AG20443 (cell line): ENCODE measurements at regions not wholly inside any gene's neighbourhood (a gene's known extent, or its start where the extent isn't known, plus 50 kb on each side); places are given as distances from the start of the nearest gene placed in this dataset.
"Not testable (repeated sequence)": the region's sequence is repeated elsewhere in the genome, so short reads cannot be mapped to it uniquely, and the experiment has no call there.

Experiments used
- DNase-seq: peaks from one replicate; pipeline ENCODE4 v3.0.0; 2012; ENCODE audit warnings: low spot score, mixed read lengths

DNA sequence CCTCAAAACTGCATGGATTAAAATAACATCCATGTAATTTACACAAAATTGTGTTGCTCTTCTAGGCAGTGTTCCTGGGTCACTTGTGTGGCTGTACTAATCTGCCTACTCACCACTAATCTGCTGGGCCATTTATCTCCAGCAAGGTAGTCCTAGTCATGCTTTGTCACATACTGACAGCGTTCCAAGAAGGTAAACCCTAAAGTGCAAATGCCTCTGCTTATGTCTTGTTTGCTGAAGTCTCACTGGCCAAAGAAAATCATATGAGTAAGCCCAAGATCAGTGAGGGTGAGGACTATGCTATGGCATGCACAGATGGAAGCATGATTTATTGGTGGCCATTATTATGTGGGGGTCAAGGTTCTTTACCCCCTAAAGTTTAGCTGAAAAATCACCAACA is 630.2 kb upstream of the LUZP2 start:
- no peak for DNase-seq

DNA sequence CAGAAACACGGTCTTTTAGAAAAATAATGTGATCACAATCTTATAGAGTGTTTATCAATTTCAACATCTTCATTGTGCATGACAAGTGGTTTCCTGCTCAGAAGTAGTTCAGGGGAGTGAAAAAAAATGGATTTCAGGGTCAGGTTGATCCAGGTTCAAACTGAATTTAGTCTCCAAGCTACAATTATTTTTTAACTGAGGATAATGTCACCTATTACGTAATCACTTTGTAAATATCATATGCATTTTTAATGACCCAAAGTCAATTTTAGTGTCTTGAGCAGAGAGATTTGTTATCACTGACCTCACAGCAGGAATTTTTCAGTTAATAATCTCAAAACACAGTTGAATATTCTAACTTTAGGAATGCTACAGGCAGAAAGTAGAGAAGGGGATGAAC is 627.2 kb upstream of the LUZP2 start:
- no peak for DNase-seq

DNA sequence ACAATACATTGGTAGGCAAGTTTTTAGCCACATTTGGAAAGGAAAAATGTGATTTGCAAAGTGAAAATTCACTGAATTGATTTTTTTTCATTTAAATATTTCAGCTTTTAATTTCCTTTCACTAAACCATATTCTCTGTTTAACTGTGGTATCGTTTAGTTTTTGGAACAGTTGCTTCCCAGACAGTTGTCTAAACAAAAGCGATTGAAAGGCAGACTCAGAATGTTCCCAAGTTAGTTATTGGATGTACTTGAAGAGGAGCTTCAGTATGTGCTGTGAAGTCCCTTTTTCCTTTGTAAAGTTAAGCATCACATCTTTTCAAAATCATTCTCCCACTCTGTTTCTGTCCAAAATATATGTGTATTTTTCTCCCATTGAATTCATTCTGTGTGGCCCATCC is 623.4 kb upstream of the LUZP2 start:
- DNase-seq = no peak

DNA sequence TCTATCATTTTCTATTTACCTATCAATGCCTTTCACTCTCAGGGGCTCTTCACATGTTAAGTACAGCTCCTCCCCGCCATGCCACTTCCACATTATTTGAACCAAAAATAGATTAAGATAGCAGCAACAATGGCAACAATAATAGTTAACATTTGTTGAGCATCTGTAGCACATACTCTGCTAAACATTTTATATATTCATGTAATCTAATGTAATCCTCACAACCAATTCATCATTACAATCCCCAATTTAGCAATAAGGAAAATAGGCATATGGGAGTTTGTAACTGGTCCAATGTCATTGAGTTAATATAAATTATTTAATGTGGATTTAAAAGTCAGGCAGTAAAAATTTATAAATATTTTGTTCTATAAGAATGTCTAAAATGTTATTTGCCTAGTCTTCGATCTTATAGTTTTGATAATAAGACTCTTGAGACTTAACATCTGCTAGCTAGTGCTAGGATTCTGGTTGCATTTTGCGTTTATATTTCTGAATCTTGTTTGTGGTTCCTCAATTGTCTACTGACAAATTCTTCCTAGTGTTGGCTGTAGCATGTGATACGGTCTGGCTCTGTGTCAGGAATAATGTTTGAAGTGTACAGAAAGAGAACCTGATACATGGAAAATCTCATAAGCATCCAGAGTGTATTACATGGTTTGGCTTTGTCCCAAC is 621.5 kb upstream of the LUZP2 start:
- DNase-seq = no peak

DNA sequence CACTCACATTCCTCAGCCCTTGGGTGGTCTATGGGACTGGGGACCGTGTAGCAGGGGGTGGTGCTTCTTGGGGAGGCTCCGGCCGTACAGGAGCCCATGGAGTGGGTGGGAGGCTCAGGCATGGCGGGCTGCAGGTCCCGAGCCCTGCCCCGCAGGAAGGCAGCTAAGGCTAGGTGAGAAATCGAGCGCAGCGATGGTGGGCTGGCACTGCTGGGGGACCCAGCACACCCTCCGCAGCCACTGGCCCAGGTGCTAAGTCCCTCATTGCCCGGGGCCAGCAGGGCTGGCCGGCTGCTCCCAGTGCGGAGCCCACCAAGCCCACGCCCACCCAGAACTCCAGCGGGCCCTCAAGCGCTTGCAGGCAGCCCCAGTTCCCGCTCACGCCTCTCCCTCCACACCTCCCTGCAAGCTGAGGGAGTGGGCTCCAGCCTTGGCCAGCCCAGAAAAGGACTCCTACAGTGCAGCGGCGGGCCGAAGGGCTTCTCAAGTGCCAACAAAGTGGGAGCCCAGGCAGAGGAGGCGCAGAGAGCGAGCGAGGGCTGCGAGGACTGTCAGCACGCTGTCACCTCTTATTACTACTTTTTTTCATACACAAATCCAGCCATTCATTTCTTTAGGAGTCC is 613.3 kb upstream of the LUZP2 start:
- not testable (repeated sequence) for DNase-seq

DNA sequence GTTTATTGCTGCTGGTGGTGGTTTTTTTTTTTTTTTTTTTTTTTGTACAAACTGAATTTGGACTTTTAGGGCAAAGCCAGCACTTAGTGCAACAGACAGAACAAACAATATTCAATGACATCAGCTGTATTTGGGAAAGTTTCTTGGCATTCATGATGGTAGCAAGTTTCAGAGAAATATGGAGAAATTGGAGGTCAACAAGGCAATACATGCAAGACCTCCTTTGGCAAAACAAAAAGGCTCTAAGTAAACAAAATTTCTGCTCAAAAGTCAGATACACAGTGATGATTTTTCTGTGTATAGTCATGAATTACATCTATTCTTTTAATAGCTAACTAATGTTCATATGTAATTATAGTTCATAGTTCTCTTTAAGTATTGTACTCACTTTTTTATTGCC is 612.5 kb upstream of the LUZP2 start:
- no peak for DNase-seq

DNA sequence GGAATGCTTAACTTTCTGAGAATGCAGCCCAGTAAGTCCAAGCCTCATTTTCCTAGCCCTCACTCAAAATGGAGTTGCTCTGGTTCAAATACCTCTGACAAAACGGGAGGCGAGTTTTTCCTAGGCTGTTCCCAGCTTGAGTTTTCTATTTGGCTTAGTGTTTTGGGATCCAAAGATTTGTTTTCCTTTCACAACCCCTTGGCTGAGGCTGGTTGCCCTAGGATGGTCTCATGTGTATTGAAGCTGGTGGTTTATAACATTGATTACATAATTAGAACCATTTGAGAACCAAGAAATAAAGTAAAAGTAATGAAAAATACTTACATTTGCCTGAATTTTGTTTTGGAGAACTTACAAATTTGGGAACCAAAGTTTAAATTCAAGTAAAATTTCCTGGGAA is 611.1 kb upstream of the LUZP2 start:
- DNase-seq = no peak

DNA sequence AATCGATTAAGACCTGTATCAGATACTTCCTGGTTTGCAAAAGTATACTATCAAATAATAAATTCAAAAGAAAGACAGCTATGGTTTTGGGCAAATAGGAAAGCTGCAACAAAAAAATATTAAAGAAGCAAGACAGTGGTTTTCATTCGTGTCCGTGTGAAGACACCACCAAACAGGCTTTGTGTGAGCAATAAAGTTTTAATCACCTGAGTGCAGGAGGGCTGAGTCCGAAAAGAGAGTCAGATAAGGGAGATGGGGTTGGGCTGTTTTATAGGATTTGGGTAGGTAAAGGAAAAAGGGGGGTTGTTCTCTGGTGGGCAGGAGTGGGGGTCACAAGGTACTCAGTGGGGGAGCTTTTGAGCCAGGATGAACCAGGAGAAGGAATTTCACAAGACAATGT is 609.7 kb upstream of the LUZP2 start:
- not testable (repeated sequence) for DNase-seq

DNA sequence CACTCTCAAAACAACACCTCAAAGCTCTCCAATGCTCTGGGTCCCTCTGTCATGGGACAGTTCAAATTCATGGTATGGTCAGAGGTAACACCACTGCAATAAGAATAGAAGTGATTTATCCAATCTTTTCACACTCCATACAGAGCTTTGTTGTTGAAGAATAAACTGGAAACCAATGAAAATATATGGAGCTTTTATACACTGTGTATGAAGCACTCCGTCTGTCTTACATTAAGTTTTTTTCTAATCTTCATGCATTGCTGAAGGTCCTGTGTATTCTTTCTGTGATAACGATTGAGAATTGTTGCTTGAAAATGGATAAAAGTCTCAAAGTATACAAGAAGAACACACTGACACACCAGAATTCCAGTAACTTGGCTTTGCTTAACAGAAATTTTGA is 603.7 kb upstream of the LUZP2 start:
- no peak for DNase-seq

DNA sequence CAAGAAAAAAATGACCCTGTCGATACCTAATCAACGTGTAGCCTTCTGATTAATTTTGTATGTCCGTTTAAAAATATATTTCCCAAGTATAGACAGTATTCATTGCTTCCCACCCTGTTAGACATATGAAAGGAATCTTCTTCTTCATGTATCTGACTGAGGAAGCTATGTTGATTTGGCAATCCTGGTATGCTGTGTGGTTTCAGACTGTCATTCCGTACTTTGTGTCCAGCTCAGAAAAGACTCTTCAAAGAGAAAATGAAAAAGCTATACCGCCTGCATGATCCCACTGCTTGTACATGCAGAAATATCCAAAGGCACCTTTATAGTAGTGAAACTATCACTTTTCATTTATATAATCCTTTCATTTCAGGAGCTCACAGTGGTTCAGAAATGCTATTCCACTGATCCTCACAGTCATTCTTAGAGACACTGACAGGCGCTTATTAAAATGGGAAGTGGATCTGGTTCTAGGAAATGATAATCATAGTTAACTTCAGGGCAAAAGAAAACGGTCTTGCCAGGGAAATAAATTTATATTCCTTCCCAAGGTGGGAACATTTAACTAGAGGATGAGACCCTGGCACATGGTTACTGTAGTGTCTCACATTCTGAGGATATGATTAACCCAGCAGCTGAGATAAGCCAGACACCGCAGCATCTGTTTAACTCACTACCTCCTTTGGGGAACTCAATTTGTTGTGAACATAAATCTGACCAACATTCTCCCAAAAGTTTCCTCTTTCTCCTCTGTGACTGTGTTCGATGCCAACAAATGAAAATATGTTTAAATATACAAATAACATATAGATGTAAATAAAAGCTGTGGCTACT is 599.2 kb upstream of the LUZP2 start:
- DNase-seq = peak; percentile 61

DNA sequence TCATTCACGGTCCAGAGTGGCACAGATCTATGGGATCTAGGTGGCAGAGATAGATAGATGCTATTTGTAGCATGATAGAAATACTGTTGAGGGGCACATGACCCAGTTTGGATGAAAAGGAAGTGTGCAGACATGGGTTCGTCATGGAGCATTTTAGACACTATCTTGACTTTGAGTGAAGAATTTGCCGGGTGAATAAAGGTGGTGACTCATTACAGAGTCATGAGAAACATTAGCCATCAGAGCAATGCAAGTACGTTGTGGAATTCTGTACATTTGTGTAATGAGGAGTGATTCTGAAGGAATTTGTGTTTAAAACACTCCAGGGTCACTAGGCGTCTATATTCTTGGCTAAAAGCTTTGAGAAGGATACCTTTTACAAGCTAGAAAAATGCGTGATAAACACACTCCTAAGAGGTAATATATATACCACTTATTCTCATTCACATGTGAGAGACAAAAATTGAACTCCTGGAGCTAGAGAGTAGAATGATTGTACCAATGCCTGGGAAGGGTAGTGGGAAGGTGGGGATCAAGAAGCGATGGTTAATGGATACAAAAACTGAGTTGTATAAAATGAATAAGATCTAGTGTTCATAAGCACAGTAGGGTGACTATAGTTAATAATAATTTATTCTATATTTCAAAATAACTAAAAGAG is 593.7 kb upstream of the LUZP2 start:
- peak; percentile 16 for DNase-seq

DNA sequence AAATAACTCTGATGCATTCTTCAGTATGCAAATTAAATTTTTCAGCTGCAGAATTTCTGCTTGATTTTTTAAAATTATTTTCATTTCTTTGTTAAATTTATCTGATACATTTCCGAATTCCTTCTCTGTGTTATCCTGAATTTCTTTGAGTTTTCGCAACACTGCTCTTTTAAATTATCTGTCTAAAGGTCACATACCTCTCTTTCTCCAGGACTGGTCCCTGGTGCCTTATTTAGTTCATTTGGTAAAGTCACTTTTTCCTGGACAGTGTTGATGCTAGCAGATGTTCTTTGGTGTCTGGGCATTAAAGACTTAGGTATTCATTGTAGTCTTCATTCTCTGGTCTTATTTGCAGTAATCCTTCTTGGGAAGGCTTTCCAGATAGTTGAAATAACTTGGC is 577.4 kb upstream of the LUZP2 start:
- DNase-seq = no peak

DNA sequence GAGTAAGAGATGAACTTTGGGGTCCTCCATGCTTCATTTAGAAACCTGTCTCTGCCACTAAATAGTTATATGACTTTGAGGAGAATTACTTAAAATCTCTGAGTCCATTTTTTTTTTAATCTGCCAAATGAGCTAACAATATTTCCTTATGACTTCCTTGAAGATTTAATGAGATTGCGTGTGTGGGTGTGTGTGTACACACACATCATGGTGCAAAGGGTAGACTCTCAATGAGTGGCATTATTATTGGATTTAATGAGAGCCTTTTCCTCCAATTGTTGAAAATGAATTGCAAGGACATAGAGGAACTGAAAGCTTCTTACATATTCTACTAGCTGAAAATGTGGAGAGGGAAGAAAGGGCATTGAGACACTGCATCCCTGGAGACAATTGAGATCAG is 573.5 kb upstream of the LUZP2 start:
- DNase-seq = no peak

DNA sequence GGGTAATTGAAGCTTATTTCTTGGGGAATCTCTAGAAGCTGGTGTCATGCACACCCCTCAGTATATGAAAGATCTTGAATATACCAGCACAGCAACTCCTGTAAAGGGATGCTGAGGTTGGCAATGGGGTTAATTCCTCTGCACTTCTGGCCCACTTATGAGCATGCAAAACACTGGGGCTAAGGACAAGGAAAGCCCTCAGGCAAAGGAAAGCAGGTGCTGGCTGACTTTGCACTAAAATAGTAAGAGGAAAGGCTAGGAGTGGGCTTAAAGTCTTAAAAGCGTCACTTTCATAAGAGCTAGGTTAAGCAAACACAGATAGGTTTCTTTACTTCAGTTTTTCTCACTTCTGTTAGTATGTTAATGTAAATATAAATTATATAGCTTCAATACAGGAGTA is 572.6 kb upstream of the LUZP2 start:
- DNase-seq = no peak

DNA sequence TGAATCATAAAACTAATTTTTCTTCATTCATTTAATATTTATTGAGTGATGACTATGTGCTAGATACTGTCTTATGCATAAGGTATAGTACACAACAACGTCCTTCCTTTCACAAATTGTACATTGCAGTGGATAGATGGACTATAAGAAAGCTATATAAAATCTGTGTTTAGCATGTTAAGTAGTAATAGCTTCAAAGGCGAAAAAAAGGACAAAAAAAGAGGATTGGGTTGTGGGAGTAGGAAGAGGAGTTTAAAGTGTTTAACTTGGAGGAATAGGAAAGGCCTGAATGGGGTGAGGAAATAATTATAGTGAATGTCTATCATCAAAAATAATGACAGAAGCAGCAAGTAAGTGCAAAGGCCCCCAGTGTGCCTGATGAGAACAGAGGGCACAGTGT is 565.4 kb upstream of the LUZP2 start:
- DNase-seq = no peak

DNA sequence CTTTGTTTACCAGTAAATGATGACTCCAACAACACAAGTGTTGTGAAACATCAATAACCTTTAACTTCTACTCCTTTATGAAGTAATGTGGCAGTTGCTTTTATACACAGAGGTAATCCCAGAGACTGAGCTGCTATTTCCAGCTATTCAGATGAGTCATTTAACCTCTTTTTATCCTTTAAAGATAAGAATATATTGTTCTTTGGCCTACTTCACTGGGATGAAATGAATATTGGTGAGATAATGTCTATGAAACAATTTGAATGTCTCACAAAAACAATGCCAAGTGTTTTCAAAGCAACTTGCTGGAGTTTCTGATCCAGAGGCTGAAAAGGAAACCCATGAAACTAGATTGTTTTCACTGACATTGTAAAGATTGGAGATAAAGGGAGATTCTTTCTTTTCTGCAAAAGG is 564.4 kb upstream of the LUZP2 start:
- DNase-seq = no peak

DNA sequence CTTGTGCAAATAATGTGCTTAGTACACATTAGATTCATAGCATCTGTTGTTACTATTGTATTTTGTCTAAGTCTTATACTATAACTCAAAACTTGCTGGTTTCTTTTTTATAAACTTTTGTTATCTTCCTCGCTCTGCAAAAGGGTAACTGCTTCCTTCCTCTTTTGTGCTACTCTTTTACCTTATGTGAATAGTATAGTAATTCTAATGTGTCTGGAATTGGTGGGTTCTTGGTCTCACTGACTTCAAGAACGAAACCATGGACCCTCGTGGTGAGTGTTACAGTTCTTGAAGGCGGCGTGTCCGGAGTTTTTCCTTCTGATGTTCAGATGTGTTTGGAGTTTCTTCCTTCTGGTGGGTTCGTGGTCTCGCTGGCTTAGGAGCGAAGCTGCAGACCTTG is 563.1 kb upstream of the LUZP2 start:
- DNase-seq = no peak

DNA sequence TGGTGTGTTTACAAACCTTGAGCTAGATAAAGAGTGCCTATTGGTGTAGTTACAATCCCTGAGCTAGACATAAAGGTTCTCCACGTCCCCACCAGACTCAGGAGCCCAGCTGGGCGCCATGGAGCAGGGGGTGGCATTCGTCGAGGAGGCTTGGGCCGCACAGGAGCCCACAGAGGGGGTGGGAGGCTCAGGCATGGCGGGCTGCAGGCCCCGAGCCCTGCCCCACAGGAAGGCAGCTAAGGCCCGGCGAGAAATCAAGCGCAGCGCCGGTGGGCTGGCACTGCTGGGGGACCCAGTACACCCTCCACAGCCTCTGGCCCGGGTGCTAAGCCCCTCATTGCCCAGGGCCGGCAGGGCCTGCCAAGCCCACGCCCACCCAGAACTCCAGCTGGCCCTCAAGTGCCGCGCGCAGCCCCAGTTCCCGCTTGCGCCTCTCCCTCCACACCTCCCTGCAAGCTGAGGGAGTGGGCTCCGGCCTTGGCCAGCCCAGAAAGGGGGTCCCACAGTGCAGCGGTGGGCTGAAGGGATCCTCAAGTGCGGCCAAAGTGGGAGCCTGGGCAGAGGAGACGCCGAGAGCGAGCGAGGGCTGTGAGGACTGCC is 562.1 kb upstream of the LUZP2 start:
- DNase-seq = not testable (repeated sequence)

DNA sequence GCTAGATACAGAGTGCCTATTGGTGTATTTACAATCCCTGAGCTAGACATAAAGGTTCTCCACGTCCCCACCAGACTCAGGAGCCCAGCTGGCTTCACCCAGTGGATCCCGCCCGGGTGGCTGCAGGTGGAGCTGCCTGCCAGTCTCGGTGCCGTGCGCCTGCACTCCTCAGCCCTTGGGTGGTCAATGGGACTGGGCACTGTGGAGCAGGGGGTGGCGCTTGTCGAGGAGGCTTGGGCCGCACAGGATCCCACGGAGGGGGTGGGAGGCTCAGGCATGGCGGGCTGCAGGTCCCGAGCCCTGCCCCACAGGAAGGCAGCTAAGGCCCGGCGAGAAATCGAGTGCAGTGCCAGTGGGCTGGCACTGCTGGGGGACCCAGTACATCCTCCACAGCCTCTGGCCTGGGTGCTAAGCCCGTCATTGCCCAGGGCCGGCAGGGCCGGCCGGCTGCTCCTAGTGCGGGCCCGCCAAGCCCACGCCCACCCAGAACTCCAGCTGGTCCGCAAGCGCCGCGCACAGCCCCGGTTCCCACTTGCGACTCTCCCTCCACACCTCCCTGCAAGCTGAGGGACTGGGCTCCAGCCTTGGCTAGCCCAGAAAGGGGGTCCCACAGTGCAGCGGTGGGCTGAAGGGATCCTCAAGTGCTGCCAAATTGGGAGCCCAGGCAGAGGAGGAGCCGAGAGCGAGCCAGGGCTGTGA is 554.6 kb upstream of the LUZP2 start:
- DNase-seq = not testable (repeated sequence)

DNA sequence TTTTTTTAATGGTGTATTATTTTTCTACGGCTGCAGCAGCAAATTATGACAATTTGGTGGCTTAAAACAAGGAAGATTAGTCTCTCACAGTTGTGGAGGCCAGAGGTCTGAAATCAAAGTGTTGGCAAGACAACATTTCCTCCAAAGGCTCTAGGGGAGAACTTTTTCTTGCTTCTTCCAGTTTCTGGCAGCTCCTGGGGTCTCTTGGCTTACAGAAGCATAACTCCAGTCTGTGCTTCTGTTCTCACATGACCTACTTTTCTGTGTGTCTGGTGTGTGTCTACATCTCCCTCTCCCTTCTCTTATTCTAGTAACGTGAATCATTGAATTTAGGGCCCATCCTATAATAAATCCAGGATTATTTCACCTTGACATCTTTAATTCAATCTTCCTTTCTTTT is 551.9 kb upstream of the LUZP2 start:
- no peak for DNase-seq

DNA sequence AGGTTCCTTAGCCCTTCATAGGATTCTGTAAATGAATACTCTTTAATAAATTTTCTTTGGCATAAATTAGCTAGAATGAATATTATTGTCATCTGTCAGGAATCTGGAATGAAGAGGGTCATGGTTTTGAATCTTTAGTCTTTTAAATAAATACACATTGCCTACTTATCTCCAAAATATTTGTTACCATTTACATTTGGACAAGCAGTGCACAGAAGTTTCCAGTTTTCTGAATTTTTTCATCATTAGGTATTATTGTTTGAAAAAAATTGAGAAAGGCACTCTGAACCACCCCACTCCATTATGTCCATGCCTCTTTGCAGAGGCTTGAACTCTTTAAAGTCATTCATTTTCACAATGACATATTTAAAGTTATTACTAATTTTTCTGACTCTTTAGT is 549.0 kb upstream of the LUZP2 start:
- DNase-seq = no peak

DNA sequence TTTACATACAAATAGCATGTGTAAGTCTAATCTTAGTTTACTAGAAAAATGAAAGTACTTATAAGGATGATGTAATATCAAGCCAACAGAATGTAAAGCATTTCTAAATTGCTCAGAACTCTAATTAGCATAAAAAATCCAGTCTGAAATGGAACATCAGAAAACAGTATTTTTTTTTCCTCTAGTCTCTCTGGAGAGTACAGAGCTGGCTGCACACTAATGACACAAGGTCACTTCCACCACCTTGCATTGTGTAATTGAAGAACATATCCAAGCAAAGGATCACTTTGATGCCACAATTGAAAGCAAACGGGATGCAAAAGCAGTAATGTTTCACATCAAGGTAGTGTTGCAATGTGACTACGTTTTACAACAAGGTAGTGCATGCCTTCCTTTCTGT is 548.0 kb upstream of the LUZP2 start:
- no peak for DNase-seq
